Upper lobe of left lung (tissue), 4 donors: ENCODE measurements at regions not wholly inside any gene's neighbourhood (a gene's known extent, or its start where the extent isn't known, plus 50 kb on each side); places are given as distances from the start of the nearest gene placed in this dataset.

Experiments used
- CTCF ChIP-seq, 6 experiments: fragments of 450-650 bp in 4 of 6; fragments of 200-600 bp in 2 of 6; sonication (generic) in 2 of 6; IDR thresholded peaks; one replicate each; pipeline ENCODE4 v1.5.1; 2016 to 2019; ENCODE audit warnings: antibody characterized with exemption in 6 of 6
- POLR2AphosphoS5 ChIP-seq, 2 donors: sonication (generic); formaldehyde crosslinking; IDR thresholded peaks; one replicate each; pipeline ENCODE4 v1.5.1; 2017; ENCODE audit warnings: antibody characterized with exemption in 2 of 2

GRCh38 chr4:185889585-185889984, 77.6 kb upstream of the SORBS2 start:
- TF ChIP-seq POLR2AphosphoS5 (IDR thresholded peaks at IDR 0.05): no peak
- TF ChIP-seq CTCF (IDR thresholded peaks at IDR 0.05): no peak
